HTR-8/SVneo (cell line): ENCODE measurements at regions not wholly inside any gene's neighbourhood (a gene's known extent, or its start where the extent isn't known, plus 50 kb on each side); places are given as distances from the start of the nearest gene placed in this dataset.
"Not testable (repeated sequence)": the region's sequence is repeated elsewhere in the genome, so short reads cannot be mapped to it uniquely, and the experiment has no call there.

Source experiments
- DNase-seq: peaks from one replicate; pipeline ENCODE4 v3.0.0; 2011; ENCODE audit warnings: low spot score, mixed read lengths; ENCODE audit not compliant: insufficient read length
- FAIRE-seq: peaks from 2 replicates; lab custom pipeline; 2011; peaks lifted over from hg19 to GRCh38; lab: Jason Lieb, UNC

DNA sequence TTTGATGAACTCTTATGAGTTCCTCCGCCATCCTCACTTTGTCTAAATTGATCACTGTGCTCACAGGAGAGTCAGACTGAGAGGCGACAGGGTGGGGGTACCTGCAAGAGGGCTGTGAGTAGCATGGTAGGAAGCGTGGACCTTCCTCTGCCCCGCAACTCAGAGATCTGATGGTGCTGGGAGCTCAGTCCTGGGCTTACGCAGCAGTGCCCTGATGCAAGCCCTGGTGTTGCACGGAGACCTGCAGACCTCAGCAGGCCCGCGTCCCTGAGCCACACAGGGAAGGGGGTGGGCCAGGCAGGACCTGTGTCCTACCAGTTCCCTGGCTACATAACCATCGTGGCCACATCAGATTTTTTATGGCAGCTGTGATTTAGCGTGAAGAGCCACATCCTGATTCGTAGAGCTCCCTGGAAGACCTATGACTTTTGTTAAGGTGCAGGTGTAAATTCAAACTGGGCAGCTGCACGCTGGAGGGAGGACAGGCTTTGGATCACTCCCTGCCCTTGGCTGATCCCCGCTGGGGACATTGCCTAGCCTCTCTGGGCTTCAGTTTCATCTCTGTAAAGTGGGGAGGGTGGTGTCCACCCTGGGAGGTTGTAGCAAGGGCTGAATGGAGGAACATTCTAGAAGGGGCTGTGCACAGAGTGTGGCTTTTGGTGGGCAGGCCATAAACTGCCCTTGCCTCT, 176.1 kb downstream of the KLF13 start:
- DNase-seq = no peak
- no peak for FAIRE-seq

- no peak for FAIRE-seq
- no peak for DNase-seq
Measured at GRCh38 chr15:31503256-31503655, 176.6 kb downstream of the KLF13 start.

GRCh38 chr15:31503758-31504461, 177.3 kb downstream of the KLF13 start:
- DNase-seq = no peak
- FAIRE-seq = no peak

DNA sequence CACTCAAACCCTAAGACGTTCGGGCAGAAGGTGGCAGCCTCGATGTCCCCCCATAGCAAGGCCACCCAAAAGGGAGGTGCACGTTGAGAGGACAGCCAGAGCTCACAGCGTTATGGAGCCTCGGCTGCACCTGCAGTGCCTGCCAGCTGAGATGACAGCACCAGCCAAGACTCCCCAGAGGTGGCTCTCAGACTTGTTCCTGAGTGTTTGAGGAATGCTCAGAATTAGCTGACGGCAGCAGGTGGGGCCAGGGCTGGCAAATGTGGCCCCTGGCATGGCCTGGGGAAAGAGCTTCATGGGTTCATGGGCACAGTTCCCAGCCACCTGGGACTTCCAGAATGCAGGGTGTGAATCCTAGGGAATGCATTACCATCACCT, 177.8 kb downstream of the KLF13 start:
- FAIRE-seq (no peak), DNase-seq (no peak)

GRCh38 chr15:31507573-31507972, 180.9 kb downstream of the KLF13 start:
- not testable (repeated sequence) for DNase-seq, FAIRE-seq

- FAIRE-seq (no peak), DNase-seq (no peak)
Measured at GRCh38 chr15:31508656-31509055, 182.0 kb downstream of the KLF13 start.

DNA sequence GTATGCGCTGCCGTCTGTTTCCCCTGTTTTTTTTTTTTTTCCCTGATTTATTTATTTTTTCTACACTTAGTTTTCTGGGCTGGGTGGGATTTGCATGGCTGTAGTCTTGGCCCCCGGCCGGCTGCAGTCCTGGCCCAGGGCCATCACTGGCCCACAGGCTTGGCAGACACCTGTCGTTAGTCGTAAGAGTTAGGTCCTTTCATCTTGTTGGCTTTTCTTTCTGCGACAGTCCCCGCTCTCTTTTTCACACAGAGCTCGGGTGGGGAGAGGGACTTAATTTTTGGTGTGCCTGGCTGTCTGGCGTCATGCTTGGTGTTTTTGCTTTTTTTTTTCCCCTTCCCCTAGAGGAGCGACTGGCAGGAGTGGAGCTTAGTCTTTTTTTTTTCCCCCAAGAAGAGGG, 183.4 kb downstream of the KLF13 start:
- DNase-seq = no peak
- no peak for FAIRE-seq

GRCh38 chr15:31511707-31512310, 185.2 kb downstream of the KLF13 start:
- FAIRE-seq = no peak
- DNase-seq = no peak

DNA sequence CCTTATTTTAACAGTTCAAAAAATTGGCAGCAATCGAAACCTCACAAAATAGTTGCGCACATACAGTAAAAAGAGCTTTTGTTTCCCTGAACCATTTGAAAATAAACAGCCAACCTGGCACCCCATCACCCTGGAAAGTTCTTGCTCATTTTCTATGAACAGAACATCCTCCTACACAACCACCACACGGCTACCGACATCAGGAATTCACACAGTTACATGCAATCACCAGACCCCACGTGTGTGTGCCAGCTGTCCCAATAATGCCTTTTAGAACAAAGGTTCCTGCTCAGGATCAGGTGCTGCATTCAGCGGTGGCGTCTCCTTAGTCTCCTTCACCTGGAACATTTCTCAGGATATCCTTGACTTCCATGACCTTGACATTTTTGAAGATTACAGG, 186.5 kb downstream of the KLF13 start:
- FAIRE-seq (no peak), DNase-seq (no peak)

DNA sequence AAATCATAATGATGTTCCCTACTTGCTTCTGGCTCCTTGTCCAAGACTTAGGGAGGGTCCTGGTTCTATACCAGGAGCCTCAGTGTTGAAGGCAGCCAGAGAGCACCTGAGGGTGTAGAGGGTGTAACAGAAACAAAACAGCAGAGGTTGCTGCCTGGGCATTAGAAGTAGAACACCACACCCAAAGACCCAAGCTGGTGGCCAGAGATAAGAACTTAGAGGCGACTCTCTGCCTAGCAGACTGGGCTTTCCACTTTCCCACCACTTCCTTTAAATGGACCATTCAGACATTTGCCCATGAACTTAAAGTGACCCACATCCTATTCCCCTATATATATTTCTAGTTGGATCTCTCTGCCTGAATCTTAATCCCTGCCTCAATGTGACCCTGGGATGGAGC, 189.8 kb downstream of the KLF13 start:
- DNase-seq = no peak
- no peak for FAIRE-seq

- FAIRE-seq (no peak), DNase-seq (no peak)
Measured at GRCh38 chr15:31516874-31517273, 190.2 kb downstream of the KLF13 start.

DNA sequence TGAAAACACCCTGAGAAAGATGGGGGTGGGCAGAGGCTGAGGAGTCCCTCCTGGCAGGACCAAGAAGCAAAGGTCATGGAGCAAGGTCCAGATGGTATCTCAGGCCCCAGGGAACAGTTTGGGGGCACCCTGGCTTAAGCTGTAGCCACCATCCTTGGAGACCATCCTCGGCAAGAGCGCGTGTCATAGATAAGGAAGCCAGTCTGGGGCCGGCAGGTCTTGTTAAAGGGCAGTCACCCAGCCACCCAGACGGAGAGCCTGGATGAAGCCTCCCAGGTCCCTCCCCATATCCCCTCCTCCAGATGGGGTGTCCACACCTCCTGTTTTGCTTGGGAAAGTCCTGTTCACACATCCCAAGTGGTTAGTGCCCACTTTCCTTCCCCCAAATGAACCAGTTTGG, 191.1 kb downstream of the KLF13 start:
- DNase-seq = no peak
- no peak for FAIRE-seq

DNA sequence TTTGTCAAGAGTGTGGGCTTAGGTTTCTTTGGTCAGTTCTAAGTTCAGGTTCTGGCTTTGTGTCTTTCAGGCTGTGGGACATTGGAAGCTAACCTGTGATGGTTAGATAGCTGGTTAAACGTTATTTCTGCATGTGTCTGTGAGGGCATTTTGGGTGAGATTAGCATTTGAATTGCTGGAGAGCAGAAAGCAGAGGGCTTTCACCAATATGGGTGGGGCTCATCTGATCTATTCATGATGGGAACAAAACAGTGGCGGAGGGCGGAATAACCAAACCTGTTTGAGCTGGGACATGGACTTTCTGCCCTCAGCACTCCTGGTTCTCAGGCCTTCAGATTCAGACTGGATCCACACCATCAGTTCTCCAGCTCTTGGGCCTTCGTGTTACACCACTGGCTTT, 195.4 kb downstream of the KLF13 start:
- FAIRE-seq (no peak), DNase-seq (no peak)

DNA sequence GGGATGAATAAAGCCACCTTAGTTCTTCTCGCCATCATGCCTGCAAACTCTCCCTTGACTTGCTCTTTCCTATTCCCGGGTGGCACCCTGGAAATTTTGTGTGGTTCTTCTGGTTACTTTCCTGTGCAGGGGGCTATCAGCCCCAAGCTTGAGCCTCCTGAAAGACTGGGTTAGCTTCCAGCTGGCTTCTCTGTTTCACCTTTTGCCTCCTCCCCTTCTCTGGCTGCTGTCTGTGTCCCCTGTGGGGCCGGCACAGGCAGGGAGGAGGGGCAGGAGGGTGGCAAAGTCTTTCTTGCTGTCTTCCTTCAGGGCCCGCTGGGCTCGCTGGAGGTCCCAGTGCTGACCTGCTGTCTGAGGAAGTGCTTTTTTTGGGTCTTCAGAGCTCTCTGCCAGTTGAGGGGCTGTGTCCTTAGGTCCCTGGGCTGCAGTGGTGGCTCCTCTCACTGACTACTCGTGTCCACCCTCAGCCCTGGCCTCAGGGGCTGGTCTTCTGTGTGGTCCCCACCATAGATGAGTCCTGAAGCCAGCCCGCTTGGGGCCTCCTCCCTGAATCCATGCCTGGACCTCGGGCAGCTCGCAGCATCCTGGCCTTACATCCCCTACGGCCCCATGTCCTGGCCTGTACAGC, 196.5 kb downstream of the KLF13 start:
- FAIRE-seq (no peak), DNase-seq (no peak)

GRCh38 chr15:31523655-31524049, 197.0 kb downstream of the KLF13 start:
- FAIRE-seq (no peak), DNase-seq (no peak)

DNA sequence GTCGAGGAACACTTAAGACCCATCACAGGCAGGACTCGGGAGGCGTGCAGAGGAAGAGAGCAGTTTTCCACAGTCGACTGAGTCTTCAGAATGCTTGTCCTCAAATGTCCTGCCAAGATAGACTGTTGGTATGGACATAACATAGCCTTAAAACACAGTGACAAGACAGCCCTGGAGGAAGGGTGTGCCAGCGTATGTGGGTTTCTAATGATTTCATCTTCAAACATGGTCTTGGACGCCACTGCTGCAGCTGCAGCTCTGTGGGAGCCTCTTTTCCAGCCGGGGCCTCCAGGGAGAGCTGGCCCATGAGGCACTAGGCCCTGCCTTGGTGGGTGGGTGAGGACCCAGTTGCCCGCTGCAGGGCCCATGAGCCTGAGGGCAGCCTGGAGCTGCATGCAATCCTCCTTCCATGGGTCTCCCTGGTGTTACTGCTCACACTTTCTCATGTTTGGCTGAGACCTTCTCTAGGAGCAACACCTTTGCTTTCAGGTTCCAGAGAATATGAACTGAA, 198.6 kb downstream of the KLF13 start:
- FAIRE-seq (no peak), DNase-seq (no peak)

- no peak for DNase-seq
- no peak for FAIRE-seq
Measured at GRCh38 chr15:31525988-31526665, 199.5 kb downstream of the KLF13 start.

- no peak for DNase-seq
Measured at GRCh38 chr15:31526916-31527690, 200.5 kb downstream of the KLF13 start.

DNA sequence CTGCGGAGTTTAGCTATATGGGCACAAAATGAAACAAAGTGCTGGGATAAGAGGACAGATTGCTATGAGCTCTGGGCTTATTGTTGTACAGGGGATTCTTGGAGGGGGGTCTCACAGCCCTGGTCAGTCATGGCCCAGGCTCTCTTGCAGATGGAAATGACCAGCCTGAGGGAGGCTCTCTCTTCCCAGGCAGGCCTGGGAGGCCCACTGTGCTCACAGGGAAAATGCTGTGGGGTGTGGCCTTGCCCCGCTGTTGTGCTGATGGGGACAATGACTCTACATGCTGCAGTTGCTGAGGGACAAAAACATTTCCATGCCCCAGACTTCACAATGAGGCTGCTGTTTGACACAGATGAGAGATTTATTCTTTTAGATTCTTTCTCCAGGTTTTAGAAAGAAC, 202.2 kb downstream of the KLF13 start:
- FAIRE-seq (no peak), DNase-seq (no peak)

More at GRCh38 chr15:31526916-31527690, 200.5 kb downstream of the KLF13 start:
- FAIRE-seq = no peak
